ENCODE measurements at regions not wholly inside any gene's neighbourhood (a gene's known extent, or its start where the extent isn't known, plus 50 kb on each side); places are given as distances from the start of the nearest gene placed in this dataset.
"Not testable (repeated sequence)": the region's sequence is repeated elsewhere in the genome, so short reads cannot be mapped to it uniquely, and the experiment has no call there.

DNA sequence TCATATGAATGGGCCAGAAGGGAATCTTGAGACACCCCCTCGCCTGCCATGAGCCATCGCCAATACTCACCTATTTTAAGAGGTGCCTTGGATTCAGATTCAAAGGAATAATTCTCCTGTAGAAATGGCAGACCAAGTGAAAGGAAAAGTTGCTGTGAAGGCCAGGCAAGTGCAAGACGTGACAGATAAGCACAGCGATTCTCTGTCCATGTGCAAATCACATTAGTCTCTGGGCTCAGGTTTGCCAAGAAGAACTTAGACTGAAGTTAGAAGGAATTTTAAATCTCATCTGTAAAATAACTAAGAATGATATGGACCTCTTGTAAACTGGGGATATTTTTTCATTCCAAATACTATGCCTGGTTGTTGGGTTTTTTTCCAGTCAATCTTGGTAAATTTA lies 173.6 kb downstream of the UACA start:
- Mint-ChIP-seq H3K27ac (no peak overlapping the region), H3K4me3 (no peak overlapping the region), H3K36me3 (peaks cover 0 to 18% (median 6%) of the 10 kb centered on the region in 5 donors), H3K4me1 (peaks cover 0 to 21% (median 12%) of the 10 kb centered on the region in 7 donors), H3K27me3 (peaks cover 0 to 32% (median 17%) of the 10 kb centered on the region in 5 donors), H3K9me3 (peaks cover 2 to 27% (median 12%) of the 10 kb centered on the region in 11 donors)
- CTCF ChIA-PET, result no interaction called here
- no peak overlapping the region for H3K27ac ChIP-seq (ENCODE audit: low read depth, low read length)
- peaks cover 0 to 9% of the 10 kb centered on the region in 2 donors for H3K4me1 ChIP-seq (ENCODE audit: control insufficient read depth in 2 of 2, insufficient read depth in 2 of 2, low read length in 2 of 2)
- ATAC-seq (no peak), DNase-seq (no peak)
- POLR2A ChIA-PET, result no interaction called here
- no peaks in the 10 kb centered on the region for H3K36me3 ChIP-seq (ENCODE audit: control insufficient read depth in 2 of 3, insufficient read depth in 3 of 3, low read length in 3 of 3)
- intact Hi-C loops (cut with micrococcal nuclease), result loop anchor here in 1 of 2 donors (5.0 kb wide), 1 partner anchor 1112 kb away; no protein-coding TSS in a partner anchor
- peaks cover 0 to 2% (median 0%) of the 10 kb centered on the region in 3 experiments for H3K9me3 ChIP-seq (ENCODE audit: control insufficient read depth in 2 of 3, low read length in 3 of 3)
- H3K27me3 ChIP-seq (ENCODE audit: control insufficient read depth in 2 of 2, insufficient read depth in 2 of 2, low read length in 2 of 2), result no peaks in the 10 kb centered on the region
- no peak overlapping the region for H3K4me3 ChIP-seq (ENCODE audit: low read length)

DNA sequence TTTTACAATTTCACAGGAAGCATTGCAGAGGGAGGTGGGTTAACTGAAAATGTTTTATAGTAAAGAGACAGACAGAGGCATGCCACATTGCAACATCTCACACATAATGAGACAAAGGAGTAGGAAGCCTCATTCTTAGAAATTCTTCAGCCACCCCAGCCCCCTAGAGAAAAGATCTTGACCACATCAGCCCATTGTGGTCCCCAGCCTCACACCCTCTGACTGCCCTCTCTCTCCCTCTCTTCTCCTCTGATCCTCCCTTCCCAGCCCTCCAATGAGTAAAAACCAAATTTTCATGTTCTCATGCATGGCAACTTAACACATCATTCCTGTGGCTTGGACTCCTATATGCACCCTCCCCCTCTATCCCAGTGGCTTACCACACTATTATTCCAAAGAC lies 174.1 kb downstream of the UACA start:
- intact Hi-C loops (cut with micrococcal nuclease), result loop anchor here in 1 of 2 donors (5.0 kb wide), 1 partner anchor 1112 kb away; no protein-coding TSS in a partner anchor
- DNase-seq (no peak), ATAC-seq (no peak)
- peaks cover 0 to 24% (median 16%) of the 10 kb centered on the region in 7 donors for H3K4me1 Mint-ChIP-seq
- CTCF ChIA-PET, result no interaction called here
- H3K36me3 Mint-ChIP-seq, result peaks cover 0 to 13% (median 4%) of the 10 kb centered on the region in 5 donors
- Histone ChIP-seq H3K4me1 (ENCODE audit: control insufficient read depth in 2 of 2, insufficient read depth in 2 of 2, low read length in 2 of 2) (peaks cover 0 to 9% of the 10 kb centered on the region in 2 donors), H3K27me3 (ENCODE audit: control insufficient read depth in 2 of 2, insufficient read depth in 2 of 2, low read length in 2 of 2) (no peaks in the 10 kb centered on the region), H3K27ac (ENCODE audit: low read depth, low read length) (no peak overlapping the region), H3K9me3 (ENCODE audit: control insufficient read depth in 2 of 3, low read length in 3 of 3) (no peaks in the 10 kb centered on the region), H3K36me3 (ENCODE audit: control insufficient read depth in 2 of 3, insufficient read depth in 3 of 3, low read length in 3 of 3) (no peaks in the 10 kb centered on the region), H3K4me3 (ENCODE audit: low read length) (no peak overlapping the region)
- no peak overlapping the region for H3K27ac Mint-ChIP-seq
- peaks cover 0 to 22% (median 9%) of the 10 kb centered on the region in 11 donors for H3K9me3 Mint-ChIP-seq
- no peak overlapping the region for H3K4me3 Mint-ChIP-seq
- POLR2A ChIA-PET, result no interaction called here
- H3K27me3 Mint-ChIP-seq, result peaks cover 0 to 34% (median 17%) of the 10 kb centered on the region in 5 donors

DNA sequence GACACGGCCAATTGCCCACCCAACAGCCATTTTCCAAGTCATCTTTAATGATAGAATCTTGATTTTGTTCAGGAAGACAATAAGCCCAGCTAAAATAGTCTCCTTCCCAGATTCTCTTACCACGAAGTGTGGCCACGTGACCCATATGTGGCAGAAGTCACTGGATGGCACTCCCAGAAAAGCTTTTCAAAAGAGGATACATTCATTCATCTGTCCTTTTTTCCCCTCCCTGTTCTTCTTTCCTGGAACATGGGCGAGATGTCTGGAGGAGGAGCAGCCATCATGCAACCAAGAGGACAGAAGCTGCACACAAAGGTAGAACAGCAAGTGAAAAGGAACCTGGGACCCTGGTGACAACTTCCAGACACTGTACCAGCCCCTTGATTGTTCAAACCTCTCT lies 174.7 kb downstream of the UACA start:
- ATAC-seq, result no peak
- intact Hi-C loops (cut with micrococcal nuclease), result loop anchor here in 1 of 2 donors (5.0 kb wide), 1 partner anchor 1111 kb away; no protein-coding TSS in a partner anchor
- no peaks in the 10 kb centered on the region for H3K27me3 ChIP-seq (ENCODE audit: control insufficient read depth in 2 of 2, insufficient read depth in 2 of 2, low read length in 2 of 2)
- no peak for DNase-seq
- peaks cover 0 to 16% (median 5%) of the 10 kb centered on the region in 11 donors for H3K9me3 Mint-ChIP-seq
- peaks cover 0 to 9% of the 10 kb centered on the region in 2 donors for H3K4me1 ChIP-seq (ENCODE audit: control insufficient read depth in 2 of 2, insufficient read depth in 2 of 2, low read length in 2 of 2)
- H3K27ac ChIP-seq (ENCODE audit: low read depth, low read length), result no peak overlapping the region
- no peaks in the 10 kb centered on the region for H3K9me3 ChIP-seq (ENCODE audit: control insufficient read depth in 2 of 3, low read length in 3 of 3)
- no peak overlapping the region for H3K27ac Mint-ChIP-seq
- H3K36me3 ChIP-seq (ENCODE audit: control insufficient read depth in 2 of 3, insufficient read depth in 3 of 3, low read length in 3 of 3), result no peaks in the 10 kb centered on the region
- CTCF ChIA-PET, result no interaction called here
- H3K4me3 ChIP-seq (ENCODE audit: low read length), result no peak overlapping the region
- POLR2A ChIA-PET, result no interaction called here
- H3K4me3 Mint-ChIP-seq, result no peak overlapping the region
- peaks cover 0 to 36% (median 17%) of the 10 kb centered on the region in 5 donors for H3K27me3 Mint-ChIP-seq
- H3K4me1 Mint-ChIP-seq, result peaks cover 0 to 28% (median 20%) of the 10 kb centered on the region in 7 donors
- H3K36me3 Mint-ChIP-seq, result peaks cover 0 to 8% (median 3%) of the 10 kb centered on the region in 5 donors

GRCh38 chr15:70587896-70588567 lies 175.3 kb downstream of the UACA start:
- peak overlapping the region in 1 of 9 donors; percentile 64 for H3K27ac Mint-ChIP-seq
- Histone ChIP-seq H3K27ac (ENCODE audit: low read depth, low read length) (no peak overlapping the region), H3K4me3 (ENCODE audit: low read length) (no peak overlapping the region), H3K4me1 (ENCODE audit: control insufficient read depth in 2 of 2, insufficient read depth in 2 of 2, low read length in 2 of 2) (peaks cover 0 to 9% of the 10 kb centered on the region in 2 donors), H3K9me3 (ENCODE audit: control insufficient read depth in 2 of 3, low read length in 3 of 3) (no peaks in the 10 kb centered on the region), H3K27me3 (ENCODE audit: control insufficient read depth in 2 of 2, insufficient read depth in 2 of 2, low read length in 2 of 2) (no peaks in the 10 kb centered on the region), H3K36me3 (ENCODE audit: control insufficient read depth in 2 of 3, insufficient read depth in 3 of 3, low read length in 3 of 3) (no peaks in the 10 kb centered on the region)
- H3K9me3 Mint-ChIP-seq, result peaks cover 0 to 12% (median 2%) of the 10 kb centered on the region in 11 donors
- ATAC-seq (no peak), DNase-seq (no peak)
- POLR2A ChIA-PET, result interaction anchor here (0.5 kb wide), 1 partner anchor 47 kb away, joined by 3 read pairs; no protein-coding TSS in a partner anchor
- peaks cover 0 to 36% (median 17%) of the 10 kb centered on the region in 5 donors for H3K27me3 Mint-ChIP-seq
- peaks cover 0 to 8% (median 0%) of the 10 kb centered on the region in 5 donors for H3K36me3 Mint-ChIP-seq
- peak overlapping the region in 1 of 10 donors; percentile 53 for H3K4me3 Mint-ChIP-seq
- H3K4me1 Mint-ChIP-seq, result peaks cover 0 to 28% (median 20%) of the 10 kb centered on the region in 7 donors
- intact Hi-C loops (cut with micrococcal nuclease), result loop anchor here in 1 of 2 donors (5.0 kb wide), 1 partner anchor 1111 kb away; no protein-coding TSS in a partner anchor
- CTCF ChIA-PET, result no interaction called here

- H3K27ac Mint-ChIP-seq; H3K27me3 ChIP-seq (ENCODE audit: control insufficient read depth in 2 of 2, insufficient read depth in 2 of 2, low read length in 2 of 2); H3K4me1 ChIP-seq (ENCODE audit: control insufficient read depth in 2 of 2, insufficient read depth in 2 of 2, low read length in 2 of 2); H3K36me3 ChIP-seq (ENCODE audit: control insufficient read depth in 2 of 3, insufficient read depth in 3 of 3, low read length in 3 of 3); ATAC-seq; H3K9me3 Mint-ChIP-seq; H3K36me3 Mint-ChIP-seq; CTCF ChIA-PET; H3K27ac ChIP-seq (ENCODE audit: low read depth, low read length); H3K9me3 ChIP-seq (ENCODE audit: control insufficient read depth in 2 of 3, low read length in 3 of 3); POLR2A ChIA-PET; H3K4me3 ChIP-seq (ENCODE audit: low read length); DNase-seq: not testable (repeated sequence)
- Mint-ChIP-seq H3K4me1 (peaks cover 0 to 28% (median 20%) of the 10 kb centered on the region in 7 donors), H3K4me3 (peak overlapping the region in 1 of 10 donors; percentile 84), H3K27me3 (peaks cover 0 to 36% (median 17%) of the 10 kb centered on the region in 5 donors)
- intact Hi-C loops (cut with micrococcal nuclease), result loop anchor here in 1 of 2 donors (5.0 kb wide), 1 partner anchor 1110 kb away; no protein-coding TSS in a partner anchor
Observed at GRCh38 chr15:70587012-70587634, 176.2 kb downstream of the UACA start.

DNA sequence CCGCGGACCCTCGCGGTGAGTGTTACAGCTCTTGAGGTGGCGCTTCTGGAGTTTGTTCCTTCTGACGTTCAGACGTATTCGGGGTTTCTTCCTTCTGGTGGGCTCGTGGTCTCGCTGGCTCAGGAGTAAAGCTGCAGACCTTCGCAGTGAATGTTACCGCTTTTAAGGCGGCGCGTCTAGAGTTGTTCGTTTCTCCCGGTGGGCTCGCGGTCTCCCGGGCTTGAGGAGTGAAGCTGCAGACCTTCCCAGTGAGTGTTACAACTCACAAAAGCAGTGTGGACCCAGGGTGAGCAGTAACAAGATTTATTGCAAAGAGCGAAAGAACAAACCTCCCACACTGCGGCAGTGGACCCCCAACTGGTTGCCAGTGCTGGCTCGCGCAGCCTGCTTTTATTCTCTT lies 177.1 kb downstream of the UACA start:
- no peaks in the 10 kb centered on the region for H3K36me3 ChIP-seq (ENCODE audit: control insufficient read depth in 2 of 3, insufficient read depth in 3 of 3, low read length in 3 of 3)
- H3K27ac ChIP-seq (ENCODE audit: low read depth, low read length), result no peak overlapping the region
- H3K4me3 ChIP-seq (ENCODE audit: low read length), result no peak overlapping the region
- no peaks in the 10 kb centered on the region for H3K9me3 ChIP-seq (ENCODE audit: control insufficient read depth in 2 of 3, low read length in 3 of 3)
- CTCF ChIA-PET, result interaction anchor here (1.1 to 1.8 kb wide), 2 partner anchors 17 to 98 kb away, joined by 4 to 7 read pairs; no protein-coding TSS in a partner anchor
- Mint-ChIP-seq H3K4me1 (peaks cover 0 to 28% (median 20%) of the 10 kb centered on the region in 7 donors), H3K9me3 (peaks cover 0 to 2% (median 0%) of the 10 kb centered on the region in 11 donors), H3K4me3 (peak overlapping the region in 8 of 10 donors; percentile 30 to 84 (median 70)), H3K27ac (peak overlapping the region in 1 of 9 donors; percentile 34), H3K36me3 (peaks cover 0 to 2% (median 0%) of the 10 kb centered on the region in 5 donors), H3K27me3 (peaks cover 0 to 36% (median 17%) of the 10 kb centered on the region in 5 donors)
- no peak for DNase-seq
- no peaks in the 10 kb centered on the region for H3K27me3 ChIP-seq (ENCODE audit: control insufficient read depth in 2 of 2, insufficient read depth in 2 of 2, low read length in 2 of 2)
- intact Hi-C loops (cut with micrococcal nuclease), result loop anchor here in 1 of 2 donors (5.0 kb wide), 1 partner anchor 1109 kb away; no protein-coding TSS in a partner anchor
- H3K4me1 ChIP-seq (ENCODE audit: control insufficient read depth in 2 of 2, insufficient read depth in 2 of 2, low read length in 2 of 2), result peaks cover 0 to 9% of the 10 kb centered on the region in 2 donors
- ATAC-seq, result no peak
- POLR2A ChIA-PET, result interaction anchor here (0.6 to 0.9 kb wide), 2 partner anchors 95 to 537 kb away, joined by 3 read pairs; no protein-coding TSS in a partner anchor
